ENCODE measurements at regions not wholly inside any gene's neighbourhood (a gene's known extent, or its start where the extent isn't known, plus 50 kb on each side); places are given as distances from the start of the nearest gene placed in this dataset.

GRCh38 chr6:167661552-167662044 lies 165.1 kb upstream of the AFDN start:
- no peaks in the 10 kb centered on the region for H4K20me1 ChIP-seq (ENCODE audit: insufficient read depth, low read length)
- BruUV-seq (replicated peaks): no TSS peak
- H3K4me1 ChIP-seq (ENCODE audit: insufficient read depth, low read length): peaks cover 70% of the 10 kb centered on the region
- H3K36me3 ChIP-seq (replicated peaks in 1 of 2; ENCODE audit: control insufficient read depth in 1 of 2, insufficient read depth in 2 of 2, low read length in 2 of 2): no peaks in the 10 kb centered on the region
- H3K27ac ChIP-seq (ENCODE audit: extremely low read length, insufficient read depth, low read length): no peak overlapping the region
- H3K27me3 ChIP-seq (ENCODE audit: control insufficient read depth in 1 of 2, insufficient read depth in 2 of 2, low read length in 2 of 2): no peaks in the 10 kb centered on the region
- peak overlapping the region; percentile 27 to 38 (median 35) for H3K4me3 ChIP-seq (replicated peaks in 1 of 3; ENCODE audit: insufficient read depth in 1 of 3, low read depth in 2 of 3, low read length in 3 of 3)
- H2AFZ ChIP-seq (ENCODE audit: low read length): peak overlapping the region; percentile 51
- H3K9me3 ChIP-seq (ENCODE audit: low read length): no peaks in the 10 kb centered on the region
- FAIRE-seq (peak; percentile 84), DNase-seq (ENCODE audit: low spot score) (no peak), ATAC-seq (peak; percentile 81)
- in situ Hi-C loops (cut with HindIII; ENCODE audit: extremely low pct_ligation_motif_present, low pct_unique_long_range_greater_than_20kb) (no loop called here), intact Hi-C loops (cut with micrococcal nuclease; ENCODE audit: unreplicated experiment) (no loop called here)
- ChIA-PET CTCF (ENCODE audit: low intra/inter-chr PET ratio, low total read pairs) (no interaction called here), POLR2A (interaction anchor here (0.9 kb wide), 1 partner anchor 14 kb away, joined by 3 read pairs; no protein-coding TSS in a partner anchor)
- no peaks in the 10 kb centered on the region for H3K79me2 ChIP-seq (ENCODE audit: insufficient read depth, low read length)
- 16% methylated on average over 8 of the region's 8 CpGs for WGBS (ENCODE audit: low lambda C conversion rate)
- peak overlapping the region; percentile 81 for H3K4me2 ChIP-seq (ENCODE audit: low read depth, low read length)
- H3K9ac ChIP-seq (ENCODE audit: insufficient read depth, low read depth, low read length): peak overlapping the region; percentile 33
- no peak for TF ChIP-seq ETV5 (CRISPR knock-in tag; IDR thresholded peaks at IDR 0.05; ENCODE audit: borderline replicate concordance)
- TF ChIP-seq MAZ (IDR thresholded peaks at IDR 0.05; ENCODE audit: borderline replicate concordance, low read depth, low read length): 0 out of 2 replicates have a peak, but pooled peaks have one; percentile 21
- TF ChIP-seq MAZ (CRISPR knock-in tag; IDR thresholded peaks at IDR 0.05; ENCODE audit: low read depth): no peak
- no peak for TF ChIP-seq ZNF841 (CRISPR knock-in tag; IDR thresholded peaks at IDR 0.05; ENCODE audit: borderline replicate concordance)
- TF ChIP-seq PAXIP1 (CRISPR knock-in tag; conservative IDR thresholded peaks at IDR 0.05): peak; percentile 44
- TF ChIP-seq ZNF790 (CRISPR knock-in tag; IDR thresholded peaks at IDR 0.05; ENCODE audit: borderline replicate concordance): no peak
- peak; percentile 40; the same call in 1 of the 2 replicates for TF ChIP-seq PITX1 (CRISPR knock-in tag; IDR thresholded peaks at IDR 0.05)
- 0 out of 2 replicates have a peak, but pooled peaks have one; percentile 5 for TF ChIP-seq HOXA3 (CRISPR knock-in tag; IDR thresholded peaks at IDR 0.05)
- TF ChIP-seq, protein P1, sequence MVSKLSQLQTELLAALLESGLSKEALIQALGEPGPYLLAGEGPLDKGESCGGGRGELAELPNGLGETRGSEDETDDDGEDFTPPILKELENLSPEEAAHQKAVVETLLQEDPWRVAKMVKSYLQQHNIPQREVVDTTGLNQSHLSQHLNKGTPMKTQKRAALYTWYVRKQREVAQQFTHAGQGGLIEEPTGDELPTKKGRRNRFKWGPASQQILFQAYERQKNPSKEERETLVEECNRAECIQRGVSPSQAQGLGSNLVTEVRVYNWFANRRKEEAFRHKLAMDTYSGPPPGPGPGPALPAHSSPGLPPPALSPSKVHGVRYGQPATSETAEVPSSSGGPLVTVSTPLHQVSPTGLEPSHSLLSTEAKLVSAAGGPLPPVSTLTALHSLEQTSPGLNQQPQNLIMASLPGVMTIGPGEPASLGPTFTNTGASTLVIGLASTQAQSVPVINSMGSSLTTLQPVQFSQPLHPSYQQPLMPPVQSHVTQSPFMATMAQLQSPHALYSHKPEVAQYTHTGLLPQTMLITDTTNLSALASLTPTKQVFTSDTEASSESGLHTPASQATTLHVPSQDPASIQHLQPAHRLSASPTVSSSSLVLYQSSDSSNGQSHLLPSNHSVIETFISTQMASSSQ (IDR thresholded peaks at IDR 0.05; ENCODE audit: low read depth): peak; percentile 88
- TF ChIP-seq, protein P1 (CRISPR knock-in tag; IDR thresholded peaks at IDR 0.05; ENCODE audit: borderline replicate concordance): peak; percentile 84
- TF ChIP-seq ARNTL (CRISPR knock-in tag; IDR thresholded peaks at IDR 0.05): 0 out of 2 replicates have a peak, but pooled peaks have one; percentile 28
- TF ChIP-seq ZBTB39 (CRISPR knock-in tag; IDR thresholded peaks at IDR 0.05): 0 out of 2 replicates have a peak, but pooled peaks have one; percentile 56
- TF ChIP-seq HNF1B (CRISPR knock-in tag; IDR thresholded peaks at IDR 0.05): peak; percentile 69
